ENCODE measurements at regions not wholly inside any gene's neighbourhood (a gene's known extent, or its start where the extent isn't known, plus 50 kb on each side); places are given as distances from the start of the nearest gene placed in this dataset.

- no peak for TF ChIP-seq CTCF (IDR thresholded peaks at IDR 0.05)
- no peak for TF ChIP-seq POLR2A (IDR thresholded peaks at IDR 0.05)
These were observed 67.4 kb upstream of the SPIN1 start for GRCh38 chr9:88320748-88321415.
